ENCODE measurements at regions not wholly inside any gene's neighbourhood (a gene's known extent, or its start where the extent isn't known, plus 50 kb on each side); places are given as distances from the start of the nearest gene placed in this dataset.
"Not testable (repeated sequence)": the region's sequence is repeated elsewhere in the genome, so short reads cannot be mapped to it uniquely, and the experiment has no call there.

- not testable (repeated sequence) for TF ChIP-seq CTCF (IDR thresholded peaks at IDR 0.05; ENCODE audit: low read length); EZH2 (optimal IDR thresholded peaks at IDR 0.05; ENCODE audit: low read depth, low read length); EZH2phosphoT487 (IDR thresholded peaks at IDR 0.05; ENCODE audit: low read length)
Observed at GRCh38 chr3:96671861-96672595, 142.4 kb upstream of the EPHA6 start.

Data from MM.1S (cell line).